ENCODE measurements at regions not wholly inside any gene's neighbourhood (a gene's known extent, or its start where the extent isn't known, plus 50 kb on each side); places are given as distances from the start of the nearest gene placed in this dataset.

DNA sequence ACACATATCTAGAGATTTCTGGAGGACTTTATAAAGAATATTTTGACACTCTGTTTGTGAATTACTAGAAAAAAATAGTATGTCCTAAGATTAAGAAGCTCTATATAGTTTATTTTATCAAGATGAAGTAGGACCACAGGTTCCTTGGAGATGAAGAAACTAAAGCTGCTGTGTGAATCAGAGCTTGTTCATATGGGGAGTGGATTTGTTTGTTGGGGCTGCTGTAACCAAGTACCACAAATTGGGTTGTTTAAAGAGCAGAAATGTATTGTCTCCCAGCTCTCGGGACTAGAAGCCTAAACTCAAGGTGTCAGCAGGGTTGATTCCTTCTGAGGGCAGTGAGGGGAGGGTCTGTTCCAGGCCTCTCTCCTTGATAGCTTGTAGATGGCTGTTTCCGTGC, 270.6 kb upstream of the UMPS start:
- H3K4me3 ChIP-seq = no peak overlapping the region
- no peaks in the 10 kb centered on the region for H3K4me1 ChIP-seq (ENCODE audit: insufficient read depth)
- DNase-seq = no peak
- H3K27me3 ChIP-seq = no peaks in the 10 kb centered on the region
- intact Hi-C loops (cut with DNase I) = loop anchor here in 2 of 4 donors (10.0 kb wide), 1 partner anchor 445 kb away; no protein-coding TSS in a partner anchor
- no peak overlapping the region for H3K27ac ChIP-seq
- no peak for TF ChIP-seq EP300 (IDR thresholded peaks at IDR 0.05)
- TF ChIP-seq, protein P1, sequence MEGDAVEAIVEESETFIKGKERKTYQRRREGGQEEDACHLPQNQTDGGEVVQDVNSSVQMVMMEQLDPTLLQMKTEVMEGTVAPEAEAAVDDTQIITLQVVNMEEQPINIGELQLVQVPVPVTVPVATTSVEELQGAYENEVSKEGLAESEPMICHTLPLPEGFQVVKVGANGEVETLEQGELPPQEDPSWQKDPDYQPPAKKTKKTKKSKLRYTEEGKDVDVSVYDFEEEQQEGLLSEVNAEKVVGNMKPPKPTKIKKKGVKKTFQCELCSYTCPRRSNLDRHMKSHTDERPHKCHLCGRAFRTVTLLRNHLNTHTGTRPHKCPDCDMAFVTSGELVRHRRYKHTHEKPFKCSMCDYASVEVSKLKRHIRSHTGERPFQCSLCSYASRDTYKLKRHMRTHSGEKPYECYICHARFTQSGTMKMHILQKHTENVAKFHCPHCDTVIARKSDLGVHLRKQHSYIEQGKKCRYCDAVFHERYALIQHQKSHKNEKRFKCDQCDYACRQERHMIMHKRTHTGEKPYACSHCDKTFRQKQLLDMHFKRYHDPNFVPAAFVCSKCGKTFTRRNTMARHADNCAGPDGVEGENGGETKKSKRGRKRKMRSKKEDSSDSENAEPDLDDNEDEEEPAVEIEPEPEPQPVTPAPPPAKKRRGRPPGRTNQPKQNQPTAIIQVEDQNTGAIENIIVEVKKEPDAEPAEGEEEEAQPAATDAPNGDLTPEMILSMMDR (IDR thresholded peaks at IDR 0.05) = no peak
- TF ChIP-seq POLR2A (IDR thresholded peaks at IDR 0.05) = no peak
- H3K9me3 ChIP-seq = no peaks in the 10 kb centered on the region
- H3K36me3 ChIP-seq = no peaks in the 10 kb centered on the region
- 90 to 95% (median 94%) methylated on average over 2 of the region's 2 CpGs for WGBS, 3 donors

DNA sequence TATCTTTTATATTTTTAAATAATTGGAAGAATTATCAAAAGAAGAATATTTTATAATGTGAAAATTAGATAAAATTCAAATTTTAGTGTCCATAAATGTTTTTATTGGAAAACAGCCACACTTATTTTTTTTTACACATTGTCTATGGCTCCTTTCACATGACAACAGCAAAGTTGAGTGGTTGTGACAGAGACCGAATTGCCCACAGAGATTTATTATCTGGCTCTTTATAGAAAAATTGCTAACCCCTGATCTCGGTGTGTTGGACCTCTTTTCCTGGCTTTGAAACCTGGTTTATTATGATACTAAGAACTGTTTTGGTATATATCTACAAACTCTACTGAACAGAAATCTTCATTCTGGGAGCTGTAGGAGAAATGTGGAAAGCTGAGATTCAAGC, 269.1 kb upstream of the UMPS start:
- Histone ChIP-seq H3K4me1 (ENCODE audit: insufficient read depth) (no peaks in the 10 kb centered on the region), H3K36me3 (no peaks in the 10 kb centered on the region), H3K27ac (no peak overlapping the region), H3K9me3 (no peaks in the 10 kb centered on the region), H3K27me3 (no peaks in the 10 kb centered on the region), H3K4me3 (no peak overlapping the region)
- 76 to 92% (median 81%) methylated on average over 2 of the region's 2 CpGs for WGBS, 3 donors
- intact Hi-C loops (cut with DNase I) = loop anchor here in 2 of 4 donors (10.0 kb wide), 1 partner anchor 446 kb away; no protein-coding TSS in a partner anchor
- TF ChIP-seq EP300 (IDR thresholded peaks at IDR 0.05) (no peak), POLR2A (IDR thresholded peaks at IDR 0.05) (no peak)
- TF ChIP-seq, protein P1 (IDR thresholded peaks at IDR 0.05) = no peak
- DNase-seq = no peak

DNA sequence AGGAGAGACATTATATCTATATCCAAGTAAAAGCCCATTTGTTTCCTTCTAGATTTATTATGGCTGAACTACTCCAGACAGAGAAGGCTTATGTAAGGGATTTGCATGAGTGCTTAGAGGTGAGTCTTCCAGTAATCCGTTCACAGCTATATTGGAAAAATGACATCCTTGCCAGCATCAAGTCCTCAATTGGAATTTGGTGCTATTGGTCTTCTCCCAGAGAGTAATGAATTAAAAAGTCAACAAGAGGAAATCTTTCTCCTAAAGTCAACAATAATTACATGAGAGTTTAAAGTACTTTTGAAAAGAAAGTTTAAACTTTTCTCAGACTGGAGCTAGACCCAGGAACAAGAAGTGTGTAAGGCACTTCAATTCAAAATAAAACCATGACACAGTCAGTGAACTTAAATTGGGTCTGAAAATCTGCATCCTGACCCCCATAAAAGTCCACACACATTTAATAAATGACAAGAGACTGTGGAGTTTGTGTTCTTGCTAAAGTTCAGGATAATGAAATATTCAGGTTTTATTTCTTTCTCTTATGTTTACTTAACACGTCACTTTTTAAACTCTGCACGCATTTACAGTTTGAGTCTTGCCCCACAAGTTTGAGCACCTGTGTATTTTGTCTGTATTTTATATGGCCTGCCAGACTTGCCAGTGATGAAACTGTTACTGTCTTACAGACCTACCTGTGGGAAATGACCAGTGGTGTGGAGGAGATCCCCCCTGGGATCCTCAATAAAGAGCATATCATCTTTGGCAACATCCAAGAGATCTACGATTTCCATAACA, 268.2 kb upstream of the UMPS start:
- H3K27me3 ChIP-seq = no peaks in the 10 kb centered on the region
- WGBS, 3 donors = 85 to 89% (median 86%) methylated on average over 4 of the region's 4 CpGs
- intact Hi-C loops (cut with DNase I) = loop anchor here in 2 of 4 donors (10.0 kb wide), 1 partner anchor 447 kb away; no protein-coding TSS in a partner anchor
- TF ChIP-seq, protein P1 (IDR thresholded peaks at IDR 0.05) = no peak
- TF ChIP-seq POLR2A (IDR thresholded peaks at IDR 0.05) = no peak
- no peak for TF ChIP-seq EP300 (IDR thresholded peaks at IDR 0.05)
- no peaks in the 10 kb centered on the region for H3K9me3 ChIP-seq
- no peaks in the 10 kb centered on the region for H3K4me1 ChIP-seq (ENCODE audit: insufficient read depth)
- H3K36me3 ChIP-seq = no peaks in the 10 kb centered on the region
- no peak overlapping the region for H3K27ac ChIP-seq
- H3K4me3 ChIP-seq = no peak overlapping the region
- DNase-seq = no peak

DNA sequence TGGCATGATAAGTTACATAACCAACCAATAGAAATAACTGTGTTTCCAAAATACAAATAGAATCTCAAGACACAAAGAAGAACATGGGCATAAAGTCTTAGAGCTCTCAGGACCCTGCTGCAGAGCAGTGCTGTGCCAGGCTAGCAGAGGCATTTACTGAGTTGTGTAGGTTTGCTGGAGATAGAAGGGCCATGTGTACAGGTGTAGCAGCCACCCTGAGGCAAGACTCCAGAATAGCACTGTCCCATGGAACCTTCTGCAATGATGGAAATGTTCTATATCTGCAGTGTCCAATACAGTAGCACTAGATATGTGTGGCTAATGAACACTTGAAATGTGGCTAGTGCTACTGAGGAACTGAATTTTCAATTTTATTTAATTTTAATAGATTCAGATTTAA, 267.0 kb upstream of the UMPS start:
- Histone ChIP-seq H3K36me3 (no peaks in the 10 kb centered on the region), H3K4me3 (no peak overlapping the region), H3K27ac (no peak overlapping the region), H3K4me1 (ENCODE audit: insufficient read depth) (no peaks in the 10 kb centered on the region), H3K27me3 (no peaks in the 10 kb centered on the region), H3K9me3 (no peaks in the 10 kb centered on the region)
- TF ChIP-seq EP300 (IDR thresholded peaks at IDR 0.05) (no peak), POLR2A (IDR thresholded peaks at IDR 0.05) (no peak)
- TF ChIP-seq, protein P1 (IDR thresholded peaks at IDR 0.05) = no peak
- intact Hi-C loops (cut with DNase I) = loop anchor here in 2 of 4 donors (10.0 kb wide), 1 partner anchor 448 kb away; no protein-coding TSS in a partner anchor
- no peak for DNase-seq
